ENCODE measurements at regions not wholly inside any gene's neighbourhood (a gene's known extent, or its start where the extent isn't known, plus 50 kb on each side); places are given as distances from the start of the nearest gene placed in this dataset.

GRCh38 chr10:8301333-8301732 lies 246.8 kb downstream of the GATA3 start:
- intact Hi-C loops (cut with micrococcal nuclease) (no loop called here), dilution Hi-C loops (cut with MboI; ENCODE audit: extremely low pct_ligation_motif_present, low sequenced_read_pairs) (no loop called here)
- no peak overlapping the region for H2AFZ ChIP-seq (ENCODE audit: low read depth, low read length)
- H4K20me1 ChIP-seq (replicated peaks; ENCODE audit: control insufficient read depth, extremely low read depth, insufficient read depth, low read length): no peaks in the 10 kb centered on the region
- H3K27me3 ChIP-seq (ENCODE audit: control insufficient read depth in 2 of 2, insufficient read depth in 2 of 2, low read length in 2 of 2): no peaks in the 10 kb centered on the region
- TF ChIP-seq JUN (IDR thresholded peaks at IDR 0.05; ENCODE audit: borderline replicate concordance, insufficient read depth, insufficient read length, low read depth) (no peak), GATA2 (IDR thresholded peaks at IDR 0.05; ENCODE audit: insufficient read depth, insufficient read length, low read depth, low read length) (no peak), MAX (IDR thresholded peaks at IDR 0.05; ENCODE audit: insufficient read depth, insufficient read length) (no peak), POLR2AphosphoS5 (IDR thresholded peaks at IDR 0.05; ENCODE audit: insufficient read depth, low read depth, low read length) (no peak), EZH2 (IDR thresholded peaks at IDR 0.05; ENCODE audit: borderline replicate concordance, low read depth, low read length, severe bottlenecking) (no peak), POLR2A (IDR thresholded peaks at IDR 0.05; ENCODE audit: low read depth, low read length) (no peak), MYC (IDR thresholded peaks at IDR 0.05; ENCODE audit: low read depth, low read length) (no peak), FOS (IDR thresholded peaks at IDR 0.05; ENCODE audit: borderline replicate concordance, insufficient read depth, low read length) (no peak), CTCF (IDR thresholded peaks at IDR 0.05; ENCODE audit: extremely low read depth in 1 of 2, insufficient read depth in 1 of 2, low read depth in 1 of 2, low read length in 2 of 2) (no peak)
- no peaks in the 10 kb centered on the region for H3K9me1 ChIP-seq (replicated peaks; ENCODE audit: control insufficient read depth, extremely low read depth, insufficient read depth, low read length)
- H3K36me3 ChIP-seq (ENCODE audit: control insufficient read depth in 2 of 2, extremely low read depth in 1 of 2, insufficient read depth in 2 of 2, low read length in 2 of 2): no peaks in the 10 kb centered on the region
- no peaks in the 10 kb centered on the region for H3K79me2 ChIP-seq (ENCODE audit: control insufficient read depth, insufficient read depth, low read length)
- FAIRE-seq: no peak
- no peak for DNase-seq (ENCODE audit: low read depth, low spot score)
- no peak overlapping the region for H3K9ac ChIP-seq (replicated peaks; ENCODE audit: extremely low read depth, insufficient read depth, low read length)
- H3K9me3 ChIP-seq (replicated peaks; ENCODE audit: control insufficient read depth, insufficient read depth, low read length): no peaks in the 10 kb centered on the region
- no TSS peak for BruUV-seq (replicated peaks)
- H3K27ac ChIP-seq (ENCODE audit: insufficient read depth, low read depth, low read length): no peak overlapping the region
- H3K4me2 ChIP-seq (ENCODE audit: insufficient read depth, low read length): no peak overlapping the region
- no peak overlapping the region for H3K4me3 ChIP-seq (replicated peaks in 1 of 3; ENCODE audit: insufficient read depth in 1 of 3, low read depth in 1 of 3, low read length in 3 of 3)
- H3K4me1 ChIP-seq (ENCODE audit: control insufficient read depth, extremely low read depth, insufficient read depth, low read length): no peaks in the 10 kb centered on the region
- CTCF ChIA-PET: no interaction called here
- POLR2A ChIA-PET: no interaction called here

Measured in endothelial cell of umbilical vein (primary cell).